ENCODE measurements at regions not wholly inside any gene's neighbourhood (a gene's known extent, or its start where the extent isn't known, plus 50 kb on each side); places are given as distances from the start of the nearest gene placed in this dataset.

DNA sequence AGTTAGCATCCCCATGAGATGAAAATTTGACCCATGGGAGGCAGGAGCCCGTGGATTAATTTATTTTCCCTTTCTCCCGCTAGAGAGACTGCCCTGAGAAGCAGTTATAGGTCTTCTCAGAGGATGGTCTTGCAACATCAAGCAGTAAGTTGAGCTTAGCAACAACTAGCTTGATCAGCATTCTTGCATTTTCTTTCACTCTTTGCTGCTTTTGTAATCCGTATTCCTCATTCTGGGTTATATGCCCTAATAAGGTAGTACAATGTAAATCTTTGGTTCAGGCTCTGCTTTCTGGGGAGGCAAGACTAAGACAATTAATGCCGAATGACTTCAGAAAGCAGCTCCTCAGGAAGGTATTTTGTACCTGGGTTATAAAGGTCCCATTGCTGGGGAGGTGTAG is 146.8 kb downstream of the FZD1 start:
- POLR2A ChIA-PET: interaction anchor here (0.7 kb wide), 1 partner anchor 549 kb away, joined by 3 read pairs; no protein-coding TSS in a partner anchor
- no peaks in the 10 kb centered on the region for H3K9me3 ChIP-seq (replicated peaks; ENCODE audit: control insufficient read depth, insufficient read depth, low read depth, low read length)
- FAIRE-seq (no peak), DNase-seq (ENCODE audit: extremely low read depth in 1 of 4, low spot score in 3 of 4) (no peak), ATAC-seq (no peak)
- TF ChIP-seq ZNF165 (CRISPR knock-in tag; IDR thresholded peaks at IDR 0.05; ENCODE audit: borderline replicate concordance) (no peak), ZNF324 (CRISPR knock-in tag; IDR thresholded peaks at IDR 0.05) (no peak), ZKSCAN1 (IDR thresholded peaks at IDR 0.05; ENCODE audit: low read depth, low read length) (no peak), TAL1 (IDR thresholded peaks at IDR 0.05) (no peak), DMBX1 (CRISPR knock-in tag; IDR thresholded peaks at IDR 0.05; ENCODE audit: borderline replicate concordance) (no peak), MTF1 (CRISPR knock-in tag; IDR thresholded peaks at IDR 0.05; ENCODE audit: borderline replicate concordance) (no peak), TARDBP (IDR thresholded peaks at IDR 0.05) (no peak), TCF3 (CRISPR knock-in tag; IDR thresholded peaks at IDR 0.05) (no peak), BCL6 (CRISPR knock-in tag; IDR thresholded peaks at IDR 0.05) (no peak), CHAMP1 (IDR thresholded peaks at IDR 0.05) (no peak)
- TF ChIP-seq, protein P1, sequence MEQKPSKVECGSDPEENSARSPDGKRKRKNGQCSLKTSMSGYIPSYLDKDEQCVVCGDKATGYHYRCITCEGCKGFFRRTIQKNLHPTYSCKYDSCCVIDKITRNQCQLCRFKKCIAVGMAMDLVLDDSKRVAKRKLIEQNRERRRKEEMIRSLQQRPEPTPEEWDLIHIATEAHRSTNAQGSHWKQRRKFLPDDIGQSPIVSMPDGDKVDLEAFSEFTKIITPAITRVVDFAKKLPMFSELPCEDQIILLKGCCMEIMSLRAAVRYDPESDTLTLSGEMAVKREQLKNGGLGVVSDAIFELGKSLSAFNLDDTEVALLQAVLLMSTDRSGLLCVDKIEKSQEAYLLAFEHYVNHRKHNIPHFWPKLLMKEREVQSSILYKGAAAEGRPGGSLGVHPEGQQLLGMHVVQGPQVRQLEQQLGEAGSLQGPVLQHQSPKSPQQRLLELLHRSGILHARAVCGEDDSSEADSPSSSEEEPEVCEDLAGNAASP (IDR thresholded peaks at IDR 0.05): no peak
- TF ChIP-seq, protein P2, sequence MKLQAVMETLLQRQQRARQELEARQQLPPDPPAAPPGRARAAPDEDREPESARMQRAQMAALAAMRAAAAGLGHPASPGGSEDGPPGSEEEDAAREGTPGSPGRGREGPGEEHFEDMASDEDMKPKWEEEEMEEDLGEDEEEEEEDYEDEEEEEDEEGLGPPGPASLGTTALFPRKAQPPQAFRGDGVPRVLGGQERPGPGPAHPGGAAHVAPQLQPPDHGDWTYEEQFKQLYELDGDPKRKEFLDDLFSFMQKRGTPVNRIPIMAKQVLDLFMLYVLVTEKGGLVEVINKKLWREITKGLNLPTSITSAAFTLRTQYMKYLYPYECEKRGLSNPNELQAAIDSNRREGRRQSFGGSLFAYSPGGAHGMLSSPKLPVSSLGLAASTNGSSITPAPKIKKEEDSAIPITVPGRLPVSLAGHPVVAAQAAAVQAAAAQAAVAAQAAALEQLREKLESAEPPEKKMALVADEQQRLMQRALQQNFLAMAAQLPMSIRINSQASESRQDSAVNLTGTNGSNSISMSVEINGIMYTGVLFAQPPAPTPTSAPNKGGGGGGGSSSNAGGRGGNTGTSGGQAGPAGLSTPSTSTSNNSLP (IDR thresholded peaks at IDR 0.05; ENCODE audit: borderline replicate concordance, low read depth, low read length): no peak
- peaks cover 0 to 6% of the 10 kb centered on the region in 2 experiments; a peak in 3 of 5 replicates for H3K27me3 ChIP-seq (ENCODE audit: control insufficient read depth in 2 of 2, insufficient read depth in 2 of 2, low read length in 2 of 2)
- H4K20me1 ChIP-seq (replicated peaks; ENCODE audit: control insufficient read depth, insufficient read depth, low read length): no peaks in the 10 kb centered on the region
- CTCF ChIA-PET (ENCODE audit: low intra/inter-chr PET ratio): no interaction called here
- no peak overlapping the region for H2AFZ ChIP-seq (ENCODE audit: low read depth, low read length)
- H3K36me3 ChIP-seq (ENCODE audit: control insufficient read depth, insufficient read depth, low read length): no peaks in the 10 kb centered on the region
- BruUV-seq (replicated peaks): no TSS peak
- no peak overlapping the region for H3K9ac ChIP-seq (ENCODE audit: insufficient read depth in 1 of 2, low read depth in 2 of 2, low read length in 2 of 2)
- no peak overlapping the region for H3K27ac ChIP-seq (ENCODE audit: extremely low read depth, low read depth, low read length)
- H3K4me3 ChIP-seq: no peak overlapping the region
- no peak overlapping the region for H3K4me2 ChIP-seq (ENCODE audit: insufficient read depth, low read length)
- 6% methylated on average over 4 of the region's 4 CpGs for WGBS (ENCODE audit: insufficient coverage, low coverage, missing lambda C conversion rate)
- in situ Hi-C loops (cut with MboI): no loop called here
- no peaks in the 10 kb centered on the region for H3K79me2 ChIP-seq (ENCODE audit: control insufficient read depth, insufficient read depth, low read length)
- intact Hi-C loops (cut with micrococcal nuclease): no loop called here
- no peaks in the 10 kb centered on the region for H3K9me1 ChIP-seq (ENCODE audit: control insufficient read depth, insufficient read depth, low read length)
- H3K4me1 ChIP-seq (replicated peaks in 1 of 2; ENCODE audit: control insufficient read depth in 2 of 2, insufficient read depth in 2 of 2, low read length in 2 of 2): no peaks in the 10 kb centered on the region
